DOHH2 (cell line): ENCODE measurements at regions not wholly inside any gene's neighbourhood (a gene's known extent, or its start where the extent isn't known, plus 50 kb on each side); places are given as distances from the start of the nearest gene placed in this dataset.

ENCODE experiments used
- EZH2phosphoT487 ChIP-seq: fragments of 200-600 bp; sonication (generic); IDR thresholded peaks from 2 replicates; pipeline ENCODE4 v1.6.1; 2017; ENCODE audit warnings: borderline replicate concordance, mild to moderate bottlenecking, antibody characterized with exemption, low read length, moderate library complexity, mixed read lengths
- TF ChIP-seq, protein P1 (sequence below): fragments of 200-600 bp; sonication (generic); IDR thresholded peaks from one replicate; pipeline ENCODE4 v1.5.1; 2014; ENCODE audit warnings: antibody characterized with exemption, mild to moderate bottlenecking, low read depth, low read length; ENCODE audit not compliant: poor library complexity, severe bottlenecking

DNA sequence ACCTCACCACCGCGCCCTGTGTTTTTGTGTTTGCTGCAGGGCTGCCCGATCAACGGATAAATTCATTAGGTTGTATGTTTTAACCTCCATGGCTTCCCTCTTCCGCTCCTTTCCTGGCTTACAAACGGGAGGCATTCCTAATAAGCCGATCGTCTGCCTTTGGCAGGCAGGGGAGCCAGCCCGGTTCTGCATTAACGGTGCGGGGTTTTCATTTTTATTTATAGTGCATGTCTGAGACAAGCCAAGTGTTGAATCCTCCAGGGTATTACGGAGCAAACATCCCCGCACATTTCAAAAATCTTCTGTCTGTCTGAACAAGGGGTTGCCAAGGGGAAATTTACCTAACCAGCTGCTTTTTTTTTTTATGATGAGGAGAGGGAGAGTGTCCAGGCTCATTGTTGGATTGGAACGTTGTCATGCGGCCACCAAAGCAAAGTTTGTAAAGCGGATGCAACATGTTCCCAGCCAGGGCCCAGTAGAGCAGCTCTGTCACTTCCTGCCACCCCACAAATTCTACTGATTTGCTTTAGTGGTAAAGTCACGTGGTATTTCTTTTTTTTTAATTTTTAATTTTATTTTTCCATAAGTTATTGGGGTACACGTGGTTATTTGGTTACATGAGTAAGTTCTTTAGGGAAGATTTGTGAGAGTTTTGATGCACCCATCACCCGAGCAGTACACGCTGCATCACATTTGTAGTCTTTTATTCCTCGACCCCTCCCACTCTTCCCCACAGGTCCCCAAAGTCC lies 92.3 kb upstream of the BAIAP2L1 start:
- TF ChIP-seq, protein P1, sequence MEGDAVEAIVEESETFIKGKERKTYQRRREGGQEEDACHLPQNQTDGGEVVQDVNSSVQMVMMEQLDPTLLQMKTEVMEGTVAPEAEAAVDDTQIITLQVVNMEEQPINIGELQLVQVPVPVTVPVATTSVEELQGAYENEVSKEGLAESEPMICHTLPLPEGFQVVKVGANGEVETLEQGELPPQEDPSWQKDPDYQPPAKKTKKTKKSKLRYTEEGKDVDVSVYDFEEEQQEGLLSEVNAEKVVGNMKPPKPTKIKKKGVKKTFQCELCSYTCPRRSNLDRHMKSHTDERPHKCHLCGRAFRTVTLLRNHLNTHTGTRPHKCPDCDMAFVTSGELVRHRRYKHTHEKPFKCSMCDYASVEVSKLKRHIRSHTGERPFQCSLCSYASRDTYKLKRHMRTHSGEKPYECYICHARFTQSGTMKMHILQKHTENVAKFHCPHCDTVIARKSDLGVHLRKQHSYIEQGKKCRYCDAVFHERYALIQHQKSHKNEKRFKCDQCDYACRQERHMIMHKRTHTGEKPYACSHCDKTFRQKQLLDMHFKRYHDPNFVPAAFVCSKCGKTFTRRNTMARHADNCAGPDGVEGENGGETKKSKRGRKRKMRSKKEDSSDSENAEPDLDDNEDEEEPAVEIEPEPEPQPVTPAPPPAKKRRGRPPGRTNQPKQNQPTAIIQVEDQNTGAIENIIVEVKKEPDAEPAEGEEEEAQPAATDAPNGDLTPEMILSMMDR: no peak
- no peak for TF ChIP-seq EZH2phosphoT487
